T-helper 1 cell treated with Interleukin-12 subunit alpha and Interleukin-12 subunit beta and Interleukin-4 antibody, amounts not matched to agents 30 μg/mL and 1 μg/mL, for 36 hours (primary cell): ENCODE measurements at regions not wholly inside any gene's neighbourhood (a gene's known extent, or its start where the extent isn't known, plus 50 kb on each side); places are given as distances from the start of the nearest gene placed in this dataset.

Experiments
- H3K27ac Mint-ChIP-seq: one replicate; pipeline ENCODE4 v1.8.0; 2021; ENCODE audit warnings: mild to moderate bottlenecking, mixed read lengths
- H3K27me3 Mint-ChIP-seq: one replicate; pipeline ENCODE4 v1.8.0; 2021; ENCODE audit warnings: low read depth, mixed read lengths
- H3K36me3 Mint-ChIP-seq: one replicate; pipeline ENCODE4 v1.8.0; 2021; ENCODE audit warnings: low read depth, mixed read lengths
- H3K4me1 Mint-ChIP-seq: one replicate; pipeline ENCODE4 v1.8.0; 2021; ENCODE audit warnings: low read depth, mixed read lengths
- H3K4me3 Mint-ChIP-seq: one replicate; pipeline ENCODE4 v1.8.0; 2021; ENCODE audit warnings: mild to moderate bottlenecking, moderate library complexity, mixed read lengths
- H3K9me3 Mint-ChIP-seq: one replicate; pipeline ENCODE4 v1.8.0; 2021; ENCODE audit warnings: mixed read lengths

DNA sequence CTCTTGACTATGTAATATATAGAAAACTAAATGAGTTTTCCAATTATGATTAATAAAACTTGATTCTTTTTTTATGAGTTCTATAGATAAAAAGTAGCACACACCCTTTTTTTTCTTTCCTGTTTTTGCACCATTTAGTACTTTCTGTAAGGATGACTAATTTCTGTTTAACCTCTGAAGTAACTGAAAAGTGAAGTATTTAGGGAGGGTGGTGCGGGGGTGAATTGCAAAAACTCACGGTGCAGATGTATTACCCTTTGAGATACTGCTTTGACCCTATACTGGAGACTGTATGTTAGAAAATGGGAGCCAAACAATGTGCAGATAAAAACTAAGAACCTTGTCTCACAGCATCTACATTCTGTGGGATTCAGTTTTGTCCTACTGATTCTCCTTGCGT is 471.6 kb downstream of the DTHD1 start:
- H3K9me3 Mint-ChIP-seq = no peaks in the 10 kb centered on the region
- no peak overlapping the region for H3K27ac Mint-ChIP-seq
- no peak overlapping the region for H3K4me3 Mint-ChIP-seq
- H3K27me3 Mint-ChIP-seq = no peaks in the 10 kb centered on the region
- no peaks in the 10 kb centered on the region for H3K36me3 Mint-ChIP-seq
- no peaks in the 10 kb centered on the region for H3K4me1 Mint-ChIP-seq

DNA sequence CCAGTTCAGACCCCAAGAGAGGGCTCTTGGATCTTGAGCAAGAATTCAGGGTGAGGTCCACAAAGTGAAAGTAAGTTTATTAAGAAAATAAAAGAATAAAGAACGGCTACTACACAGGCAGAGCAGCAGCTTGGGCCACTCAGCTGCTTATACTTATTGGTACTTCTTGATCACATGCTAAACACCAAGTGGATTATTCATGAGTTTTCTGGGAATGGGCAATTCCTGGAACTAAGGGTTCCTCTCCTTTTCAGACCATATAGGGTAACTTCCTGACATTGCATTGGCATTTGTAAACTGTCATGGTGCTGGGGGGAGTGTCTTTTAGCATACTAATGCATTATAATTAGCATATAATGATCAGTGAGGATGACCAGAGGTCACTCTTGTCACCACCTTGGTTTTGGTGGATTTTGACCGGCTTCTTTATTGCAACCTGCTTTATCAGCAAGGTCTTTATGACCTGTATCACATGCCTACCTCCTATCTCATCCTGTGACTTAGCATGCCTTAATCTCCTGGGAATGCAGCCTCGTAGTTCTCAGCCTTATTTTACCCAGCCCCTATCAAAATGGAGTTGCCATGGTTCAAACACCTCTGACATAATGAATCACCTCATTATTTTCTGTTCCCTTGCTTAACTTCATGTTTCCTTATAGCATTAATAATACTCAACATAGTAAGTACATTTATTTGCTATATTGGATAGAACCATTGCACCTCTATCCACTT is 476.3 kb downstream of the DTHD1 start:
- Mint-ChIP-seq H3K4me3 (no peak overlapping the region), H3K9me3 (no peaks in the 10 kb centered on the region), H3K27ac (no peak overlapping the region), H3K36me3 (no peaks in the 10 kb centered on the region), H3K4me1 (no peaks in the 10 kb centered on the region), H3K27me3 (no peaks in the 10 kb centered on the region)

DNA sequence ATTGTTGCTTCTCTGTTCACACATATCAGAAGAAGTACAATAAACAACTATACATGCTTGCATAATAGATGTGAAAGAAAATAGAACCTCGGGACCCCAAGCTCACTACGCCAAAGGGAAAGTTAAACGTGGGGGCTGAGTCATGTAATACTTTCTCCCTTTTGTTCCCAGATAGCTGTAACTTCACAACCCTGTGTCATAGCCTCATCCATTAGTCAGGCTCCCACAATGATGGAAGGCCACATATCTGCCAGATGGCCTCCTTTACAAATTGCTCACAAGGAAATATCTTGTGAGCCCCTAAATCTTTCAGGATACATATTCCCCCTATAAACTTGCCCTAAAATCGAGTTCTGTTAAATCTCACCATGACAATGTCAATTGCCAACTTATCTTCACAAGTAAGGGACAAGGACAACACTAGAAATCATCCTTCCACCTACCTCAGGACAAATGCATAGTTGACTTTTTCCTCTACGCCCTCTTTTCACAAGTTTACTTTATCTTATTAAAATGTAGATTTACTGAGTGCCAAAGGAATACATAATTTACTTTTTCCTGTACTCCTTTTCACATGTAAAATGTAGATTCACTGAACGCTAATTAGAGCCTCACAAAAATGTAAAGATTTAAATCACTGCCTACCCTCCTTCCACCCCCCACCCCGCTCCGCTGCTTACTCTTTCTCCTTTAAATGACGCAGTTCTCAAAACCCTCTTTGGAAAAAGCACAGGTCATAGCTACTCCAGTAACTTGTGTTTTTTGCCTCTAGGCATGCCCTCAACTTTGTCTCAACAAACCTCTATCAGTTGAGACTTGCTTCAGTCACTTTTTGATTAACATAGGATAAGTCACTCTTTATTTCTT is 477.1 kb downstream of the DTHD1 start:
- no peaks in the 10 kb centered on the region for H3K9me3 Mint-ChIP-seq
- no peaks in the 10 kb centered on the region for H3K36me3 Mint-ChIP-seq
- no peaks in the 10 kb centered on the region for H3K27me3 Mint-ChIP-seq
- no peak overlapping the region for H3K4me3 Mint-ChIP-seq
- no peaks in the 10 kb centered on the region for H3K4me1 Mint-ChIP-seq
- H3K27ac Mint-ChIP-seq = no peak overlapping the region

DNA sequence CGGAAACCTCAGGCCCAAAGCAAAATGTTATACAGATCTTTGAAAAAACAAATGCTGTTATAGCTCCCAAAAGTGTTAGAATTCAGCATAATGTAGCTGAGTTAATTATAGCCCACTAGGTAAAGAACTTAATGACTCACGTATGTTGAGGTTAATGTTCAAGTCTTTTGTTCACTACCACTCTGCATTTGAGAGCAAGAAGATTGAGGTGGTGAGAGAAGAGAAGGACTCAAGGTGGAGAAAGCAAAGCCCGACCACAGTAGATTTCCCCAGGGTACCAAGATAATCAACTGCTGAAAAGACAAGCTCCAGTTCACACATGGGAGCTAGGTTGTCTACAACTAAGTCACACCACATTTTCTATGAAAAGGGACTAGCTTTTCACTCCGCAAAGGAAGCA is 480.2 kb downstream of the DTHD1 start:
- Mint-ChIP-seq H3K4me1 (no peaks in the 10 kb centered on the region), H3K9me3 (no peaks in the 10 kb centered on the region), H3K36me3 (no peaks in the 10 kb centered on the region), H3K4me3 (no peak overlapping the region), H3K27ac (no peak overlapping the region), H3K27me3 (no peaks in the 10 kb centered on the region)

DNA sequence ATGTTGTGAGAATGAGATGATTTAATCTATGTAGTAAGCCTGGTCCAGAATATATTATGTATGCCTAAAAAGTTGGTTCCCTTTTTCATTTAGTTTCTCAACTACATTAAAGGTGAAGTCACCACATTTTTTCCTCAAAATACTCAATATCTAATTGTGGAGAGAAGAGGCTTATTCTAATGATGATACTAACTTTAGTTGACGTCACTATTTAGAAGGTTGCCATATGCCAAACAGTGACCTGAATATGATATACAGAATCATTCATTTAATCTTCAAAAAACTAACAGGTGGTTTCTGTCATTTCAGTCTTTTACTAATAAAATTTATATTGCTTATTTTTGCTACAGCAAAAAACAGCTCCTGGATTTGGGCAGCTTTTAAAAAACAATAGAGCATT is 480.7 kb upstream of the NWD2 start:
- no peaks in the 10 kb centered on the region for H3K27me3 Mint-ChIP-seq
- no peaks in the 10 kb centered on the region for H3K9me3 Mint-ChIP-seq
- H3K4me3 Mint-ChIP-seq = no peak overlapping the region
- H3K27ac Mint-ChIP-seq = no peak overlapping the region
- H3K36me3 Mint-ChIP-seq = no peaks in the 10 kb centered on the region
- no peaks in the 10 kb centered on the region for H3K4me1 Mint-ChIP-seq

DNA sequence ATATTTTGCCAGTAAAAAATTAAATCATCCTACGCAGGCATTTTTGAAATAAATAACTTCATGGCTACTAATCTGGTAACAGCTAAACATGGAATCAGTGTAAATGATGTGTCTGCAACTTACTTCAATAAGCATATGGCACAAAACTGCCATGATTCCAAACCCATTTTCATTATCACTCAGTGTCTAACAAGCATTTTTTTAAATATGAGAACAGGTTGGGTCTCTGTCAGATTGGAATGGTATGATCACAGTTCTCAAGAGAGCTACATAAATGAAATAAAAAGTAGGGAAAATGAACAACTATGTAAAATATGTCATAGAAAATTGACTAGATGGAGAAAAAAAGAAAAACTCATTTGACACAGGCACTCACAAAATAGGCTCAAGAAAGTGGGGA is 476.9 kb upstream of the NWD2 start:
- Mint-ChIP-seq H3K27ac (no peak overlapping the region), H3K4me1 (peaks cover 4% of the 10 kb centered on the region), H3K9me3 (no peaks in the 10 kb centered on the region), H3K4me3 (no peak overlapping the region), H3K36me3 (no peaks in the 10 kb centered on the region), H3K27me3 (no peaks in the 10 kb centered on the region)

DNA sequence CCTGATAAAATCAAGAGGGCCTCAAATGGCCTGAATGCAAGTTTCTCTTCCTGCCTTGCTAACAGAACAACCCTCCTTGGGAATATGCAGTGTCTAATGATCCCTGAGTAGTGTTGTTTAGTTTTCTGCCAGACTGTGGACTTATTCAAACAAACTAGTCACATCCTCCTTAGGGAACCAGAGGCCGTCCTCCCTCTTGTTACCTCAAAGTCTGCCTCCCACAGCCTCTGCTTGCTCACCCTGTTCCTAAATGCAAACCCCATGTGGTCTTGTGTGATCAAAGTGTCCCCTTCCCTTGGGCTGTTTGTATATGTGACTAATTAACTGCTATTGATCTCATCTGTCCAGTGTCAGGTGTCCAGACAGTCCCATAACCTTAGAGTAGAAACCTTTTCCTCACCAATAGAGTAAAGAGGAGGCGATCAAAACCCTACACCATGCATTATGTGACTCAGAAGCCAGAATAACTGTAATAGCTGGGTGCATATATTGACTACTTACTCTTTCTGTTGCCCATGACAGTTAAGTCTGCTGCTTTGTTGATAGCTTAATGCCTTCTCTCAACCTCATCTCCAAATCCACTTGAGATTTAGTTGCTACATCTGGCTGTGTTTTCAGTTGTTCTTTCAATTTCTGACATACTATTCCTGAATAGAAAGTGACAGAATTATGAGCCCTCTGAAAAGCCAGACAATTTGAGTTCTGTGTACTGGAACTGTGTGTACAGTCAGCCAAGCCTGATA is 473.0 kb upstream of the NWD2 start:
- H3K36me3 Mint-ChIP-seq = no peaks in the 10 kb centered on the region
- no peaks in the 10 kb centered on the region for H3K9me3 Mint-ChIP-seq
- H3K27me3 Mint-ChIP-seq = no peaks in the 10 kb centered on the region

DNA sequence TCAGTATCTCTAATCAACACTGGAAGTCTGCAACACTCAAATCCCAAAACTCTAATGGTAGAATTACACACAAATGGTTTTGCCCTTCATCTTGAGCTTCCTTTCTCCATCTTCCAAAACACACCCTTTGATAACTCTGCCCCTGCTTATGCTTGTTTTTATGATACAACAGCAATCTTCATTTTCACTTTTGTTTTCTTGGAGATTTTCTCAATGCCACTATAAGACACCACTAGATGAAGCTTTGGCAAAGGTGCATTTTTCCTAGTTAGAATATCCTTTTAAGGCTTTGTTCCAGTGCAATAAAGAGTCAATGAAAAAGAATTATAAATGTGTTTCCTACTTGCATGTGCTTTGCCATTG is 472.4 kb upstream of the NWD2 start:
- no peak overlapping the region for H3K4me3 Mint-ChIP-seq
- no peaks in the 10 kb centered on the region for H3K36me3 Mint-ChIP-seq
- H3K27ac Mint-ChIP-seq = no peak overlapping the region
- H3K4me1 Mint-ChIP-seq = peaks cover 4% of the 10 kb centered on the region
- no peaks in the 10 kb centered on the region for H3K9me3 Mint-ChIP-seq
- no peaks in the 10 kb centered on the region for H3K27me3 Mint-ChIP-seq

More for the DNA sequence above, 473.0 kb upstream of the NWD2 start:
- Mint-ChIP-seq H3K4me1 (peaks cover 4% of the 10 kb centered on the region), H3K4me3 (no peak overlapping the region), H3K27ac (no peak overlapping the region)

DNA sequence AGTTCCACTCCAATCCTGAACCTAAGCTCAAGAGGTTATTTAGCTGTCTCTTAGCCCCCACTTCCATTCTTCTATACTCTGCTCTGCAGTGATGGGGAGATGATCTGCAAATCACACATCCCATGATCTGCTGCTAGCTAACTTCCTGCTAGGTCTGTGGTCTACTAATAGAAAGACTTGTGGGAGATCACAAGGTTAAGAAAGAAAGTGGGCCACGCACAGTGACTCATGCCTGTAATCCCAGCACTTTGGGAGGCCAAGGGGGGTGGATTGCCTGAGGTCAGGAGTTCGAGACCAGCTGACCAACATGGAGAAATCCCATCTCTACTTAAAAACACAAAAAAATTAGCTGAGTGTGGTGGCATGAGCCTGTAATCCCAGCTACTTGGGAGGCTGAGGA is 471.1 kb upstream of the NWD2 start:
- no peak overlapping the region for H3K4me3 Mint-ChIP-seq

DNA sequence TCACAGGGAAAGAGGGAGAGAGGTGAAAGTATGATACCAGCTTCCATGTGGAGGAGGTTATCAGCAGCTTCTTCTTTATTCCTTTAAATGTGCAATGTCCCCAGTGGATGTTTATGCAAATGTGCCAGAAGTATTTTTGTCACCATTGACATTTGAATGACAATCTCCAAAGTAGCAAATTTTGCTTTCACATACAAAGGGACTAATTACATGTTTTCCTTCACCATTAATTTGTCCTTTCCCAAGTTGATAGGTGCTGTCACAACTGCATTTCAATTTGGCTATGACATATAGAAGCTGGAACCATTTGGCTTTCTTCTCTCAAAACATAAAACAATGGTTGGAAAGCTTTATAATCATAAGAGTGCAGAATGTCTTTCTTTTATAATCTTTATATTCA is 469.0 kb upstream of the NWD2 start:
- Mint-ChIP-seq H3K36me3 (no peaks in the 10 kb centered on the region), H3K4me3 (no peak overlapping the region), H3K4me1 (peaks cover 4% of the 10 kb centered on the region), H3K27ac (no peak overlapping the region), H3K9me3 (no peaks in the 10 kb centered on the region), H3K27me3 (no peaks in the 10 kb centered on the region)

More for the DNA sequence above, 471.1 kb upstream of the NWD2 start:
- H3K9me3 Mint-ChIP-seq = no peaks in the 10 kb centered on the region
- H3K4me1 Mint-ChIP-seq = peaks cover 4% of the 10 kb centered on the region
- H3K27me3 Mint-ChIP-seq = no peaks in the 10 kb centered on the region
- H3K27ac Mint-ChIP-seq = no peak overlapping the region
- H3K36me3 Mint-ChIP-seq = no peaks in the 10 kb centered on the region

DNA sequence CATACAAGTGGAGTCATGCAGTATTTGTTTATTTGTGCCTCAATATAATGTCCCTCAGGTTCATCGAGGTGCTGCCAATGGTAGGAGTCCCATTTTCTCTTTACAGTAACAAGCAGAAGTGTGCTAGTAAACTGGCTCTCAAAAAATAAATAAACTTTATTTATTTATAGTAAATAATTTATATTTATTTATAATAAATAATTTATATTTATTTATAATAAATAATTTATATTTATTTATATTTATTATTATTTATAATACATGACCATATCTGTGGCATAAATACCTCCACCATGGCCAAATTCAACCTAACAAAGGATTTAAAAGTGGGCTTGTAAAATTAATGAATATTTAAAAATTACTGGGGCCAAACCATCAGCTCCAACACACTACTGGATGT is 464.9 kb upstream of the NWD2 start:
- Mint-ChIP-seq H3K4me3 (no peak overlapping the region), H3K9me3 (no peaks in the 10 kb centered on the region), H3K36me3 (no peaks in the 10 kb centered on the region), H3K4me1 (no peaks in the 10 kb centered on the region), H3K27me3 (no peaks in the 10 kb centered on the region), H3K27ac (no peak overlapping the region)

DNA sequence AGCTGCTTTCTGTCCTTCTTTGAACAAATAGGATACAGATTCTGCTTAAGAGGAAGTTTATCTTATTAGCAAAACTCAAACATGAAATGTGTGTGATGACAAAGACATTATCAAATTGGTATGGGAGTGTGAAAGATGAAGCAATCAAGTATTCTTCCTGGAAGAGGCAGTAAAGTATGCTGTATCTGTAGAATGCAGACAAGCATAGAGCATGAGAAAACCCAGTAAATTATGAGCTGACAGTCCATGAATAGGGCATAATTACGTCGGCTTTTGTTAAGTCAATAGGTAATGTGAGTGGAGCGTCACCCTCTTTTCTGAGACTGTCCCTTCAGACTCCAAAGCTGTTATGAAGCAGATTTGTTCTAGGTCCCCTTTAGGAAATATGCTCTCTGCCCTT is 458.6 kb upstream of the NWD2 start:
- no peaks in the 10 kb centered on the region for H3K9me3 Mint-ChIP-seq
- no peaks in the 10 kb centered on the region for H3K36me3 Mint-ChIP-seq
- H3K4me1 Mint-ChIP-seq = no peaks in the 10 kb centered on the region
- H3K4me3 Mint-ChIP-seq = no peak overlapping the region
- H3K27me3 Mint-ChIP-seq = no peaks in the 10 kb centered on the region
- no peak overlapping the region for H3K27ac Mint-ChIP-seq

DNA sequence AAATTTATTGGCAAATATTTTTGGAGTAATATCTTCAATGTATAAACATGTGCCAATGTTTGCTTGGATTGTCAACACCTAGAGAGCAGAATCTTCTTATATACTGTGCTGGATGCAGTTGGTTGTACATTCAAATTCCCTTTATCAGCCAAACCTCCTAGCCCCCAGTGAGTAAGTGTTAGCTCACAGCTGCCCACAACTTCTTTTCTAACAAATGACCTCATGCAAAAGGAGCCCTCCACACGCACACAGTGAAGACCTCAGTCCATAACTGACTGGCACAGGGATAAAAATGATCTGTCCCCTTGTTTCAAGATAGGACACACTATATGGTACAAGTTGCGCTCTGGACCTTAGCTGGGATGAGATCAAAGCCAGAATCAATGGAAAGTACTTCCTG is 458.0 kb upstream of the NWD2 start:
- H3K36me3 Mint-ChIP-seq = no peaks in the 10 kb centered on the region

DNA sequence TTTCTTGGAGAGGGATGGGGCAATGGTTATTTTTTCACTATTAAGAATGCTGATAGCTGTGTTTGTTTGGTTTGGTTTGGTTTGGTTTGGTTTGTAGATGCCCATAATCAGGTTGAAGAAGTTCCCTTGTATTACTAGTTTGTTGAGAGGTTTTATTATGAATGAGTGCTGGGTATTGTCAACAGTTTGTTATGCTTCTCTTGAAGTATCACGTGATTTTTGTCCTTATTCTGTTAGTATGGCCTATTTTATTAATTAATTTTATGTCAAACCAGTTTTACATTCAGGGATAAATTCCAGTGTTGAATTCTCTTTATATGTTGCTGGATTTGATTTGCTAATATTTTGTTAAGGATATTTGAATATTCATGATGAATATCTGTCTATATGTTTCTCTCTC is 449.8 kb upstream of the NWD2 start:
- no peaks in the 10 kb centered on the region for H3K36me3 Mint-ChIP-seq
- H3K4me3 Mint-ChIP-seq = no peak overlapping the region
- H3K27ac Mint-ChIP-seq = no peak overlapping the region
- no peaks in the 10 kb centered on the region for H3K27me3 Mint-ChIP-seq
- no peaks in the 10 kb centered on the region for H3K4me1 Mint-ChIP-seq
- no peaks in the 10 kb centered on the region for H3K9me3 Mint-ChIP-seq

More for the DNA sequence above, 458.0 kb upstream of the NWD2 start:
- no peak overlapping the region for H3K27ac Mint-ChIP-seq
- no peaks in the 10 kb centered on the region for H3K9me3 Mint-ChIP-seq
- H3K4me1 Mint-ChIP-seq = no peaks in the 10 kb centered on the region
- H3K4me3 Mint-ChIP-seq = no peak overlapping the region
- H3K27me3 Mint-ChIP-seq = no peaks in the 10 kb centered on the region

DNA sequence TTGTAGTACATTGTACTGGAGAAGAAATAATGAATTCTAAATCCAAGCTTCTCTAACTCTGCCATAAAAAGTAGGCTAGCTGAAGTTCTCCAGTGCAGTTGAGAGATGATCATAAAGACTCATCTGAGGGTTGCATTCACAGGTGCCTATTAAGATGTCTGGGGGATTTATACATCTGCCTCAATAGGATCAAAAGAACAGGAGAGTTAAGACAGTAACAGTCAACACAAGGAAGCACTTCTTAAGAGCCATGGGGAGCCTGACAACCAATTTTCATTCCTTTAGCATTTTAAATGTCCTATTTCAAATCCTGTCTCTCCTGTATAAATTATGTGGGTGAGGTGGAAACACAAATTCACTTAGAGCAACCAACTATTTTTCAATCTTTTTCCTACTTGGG is 432.4 kb upstream of the NWD2 start:
- Mint-ChIP-seq H3K4me1 (no peaks in the 10 kb centered on the region), H3K36me3 (no peaks in the 10 kb centered on the region), H3K27ac (no peak overlapping the region), H3K4me3 (no peak overlapping the region), H3K9me3 (no peaks in the 10 kb centered on the region), H3K27me3 (no peaks in the 10 kb centered on the region)
